Amniotic stem cell (primary cell): ENCODE measurements at regions not wholly inside any gene's neighbourhood (a gene's known extent, or its start where the extent isn't known, plus 50 kb on each side); places are given as distances from the start of the nearest gene placed in this dataset.
"Not testable (repeated sequence)": the region's sequence is repeated elsewhere in the genome, so short reads cannot be mapped to it uniquely, and the experiment has no call there.

Source experiments
- DNase-seq: peaks from one replicate; lab custom pipeline; 2025; lab: John Stamatoyannopoulos, UW

DNA sequence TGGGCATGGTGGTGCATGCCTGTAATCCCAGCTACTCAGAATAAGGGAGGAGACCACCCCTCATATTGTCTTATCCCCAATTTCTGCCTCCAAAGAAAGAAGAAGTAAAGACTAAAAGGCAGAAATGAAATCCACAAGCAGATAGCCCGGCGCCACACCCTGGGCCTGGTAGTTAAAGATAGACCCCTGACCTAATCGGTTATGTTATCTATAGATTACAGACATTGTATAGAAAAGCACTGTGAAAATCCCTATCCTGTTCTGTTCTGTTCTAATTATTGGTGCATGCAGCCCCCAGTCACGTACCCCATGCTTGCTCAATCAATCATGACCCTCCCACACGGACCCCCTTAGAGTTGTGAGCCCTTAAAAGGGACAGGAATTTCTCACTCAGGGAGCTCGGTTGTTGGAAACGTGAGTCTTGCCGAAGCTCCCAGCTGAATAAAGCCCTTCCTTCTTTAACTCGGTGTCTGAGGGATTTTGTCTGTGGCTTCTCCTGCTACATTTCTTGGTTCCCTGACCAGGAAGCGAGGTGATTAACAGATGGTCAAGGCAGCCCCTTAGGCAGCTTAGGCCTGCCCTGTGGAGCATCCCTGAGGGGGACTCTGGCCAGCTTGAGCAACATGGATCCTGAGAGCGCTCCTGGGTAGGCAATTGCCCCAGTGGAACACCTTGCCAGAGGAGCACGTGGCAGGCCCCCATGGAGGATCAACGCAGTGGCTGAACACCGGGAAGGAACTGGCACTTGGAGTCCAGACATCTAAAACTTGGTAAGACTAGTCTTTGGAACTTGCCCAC lies 188.7 kb upstream of the NDUFV2 start:
- DNase-seq: not testable (repeated sequence)

DNA sequence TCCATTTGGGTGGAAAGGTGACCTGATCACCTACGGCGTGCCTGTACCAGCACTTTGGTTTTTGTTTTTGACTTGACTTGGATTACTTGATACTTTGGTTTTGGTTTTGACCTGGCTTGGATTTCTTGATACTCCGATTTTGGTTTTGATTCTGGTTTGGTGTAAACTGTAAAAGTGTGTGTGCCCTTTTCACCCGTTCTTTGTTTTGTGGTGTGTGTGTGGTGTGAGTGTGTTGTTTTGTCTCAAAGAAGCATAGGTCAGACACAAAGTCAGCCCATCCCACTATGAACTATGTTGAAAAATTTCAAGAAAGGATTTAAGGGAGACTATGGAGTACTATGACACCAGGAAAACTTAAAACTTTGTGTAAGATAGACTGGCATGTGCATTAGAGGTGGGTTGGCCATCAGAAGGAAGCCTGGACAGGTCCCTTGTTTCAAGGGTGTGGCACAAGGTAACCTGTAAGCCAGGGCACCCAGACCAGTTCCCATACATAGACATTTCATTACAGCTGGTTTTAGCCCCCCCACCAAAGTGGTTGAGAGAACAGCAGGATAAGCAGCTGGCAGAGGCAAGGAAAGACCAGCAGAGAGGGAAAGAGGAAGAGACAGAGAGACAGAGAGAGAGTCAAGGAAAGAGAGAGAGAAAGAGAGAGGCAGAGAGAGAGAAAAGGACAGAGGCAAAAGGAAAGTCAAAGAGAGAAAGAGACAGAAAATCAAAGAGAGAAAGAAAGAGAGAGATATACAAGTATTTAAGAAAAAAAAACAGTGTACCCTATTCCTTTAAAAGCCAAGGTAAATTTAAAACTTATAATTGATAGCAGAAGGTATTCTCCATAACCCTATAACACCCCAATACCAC lies 187.9 kb upstream of the NDUFV2 start:
- DNase-seq: not testable (repeated sequence)

DNA sequence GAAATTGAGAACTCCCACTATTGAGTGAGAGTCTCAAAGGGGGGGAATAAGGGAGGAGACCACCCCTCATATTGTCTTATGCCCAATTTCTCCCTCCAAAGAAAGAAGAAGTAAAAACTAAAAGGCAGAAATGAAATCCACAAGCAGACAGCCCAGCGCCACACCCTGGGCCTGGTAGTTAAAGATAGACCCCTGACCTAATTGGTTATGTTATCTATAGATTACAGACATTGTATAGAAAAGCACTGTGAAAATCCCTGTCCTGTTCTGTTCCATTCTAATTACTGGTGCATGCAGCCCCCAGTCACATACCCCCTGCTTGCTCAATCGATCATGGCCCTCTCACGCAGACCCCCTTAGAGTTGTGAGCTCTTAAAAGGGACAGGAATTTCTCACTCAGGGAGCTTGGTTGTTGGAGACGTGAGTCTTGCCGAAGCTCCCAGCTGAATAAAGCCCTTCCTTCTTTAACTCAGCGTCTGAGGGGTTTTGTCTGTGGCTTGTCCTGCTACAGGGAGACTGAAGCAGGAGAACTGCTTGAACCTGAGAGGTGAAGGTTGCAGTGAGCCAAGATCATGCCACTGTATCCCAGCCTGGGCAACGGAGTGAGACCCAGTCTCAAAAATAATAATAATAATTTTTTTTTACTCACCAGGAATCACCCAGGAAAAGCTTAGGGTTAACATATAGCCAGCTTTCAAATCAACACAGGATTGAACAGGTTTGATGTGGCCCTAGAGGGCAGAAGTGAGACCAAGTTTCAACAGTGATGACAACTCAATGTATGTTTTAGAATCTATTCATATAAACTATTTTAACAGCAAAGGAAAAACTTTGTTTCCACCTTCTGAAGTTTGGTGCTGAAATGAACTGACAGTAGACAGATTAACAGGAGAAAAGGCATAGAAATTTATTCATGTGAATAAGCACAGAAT lies 181.4 kb upstream of the NDUFV2 start:
- DNase-seq: not testable (repeated sequence)

DNA sequence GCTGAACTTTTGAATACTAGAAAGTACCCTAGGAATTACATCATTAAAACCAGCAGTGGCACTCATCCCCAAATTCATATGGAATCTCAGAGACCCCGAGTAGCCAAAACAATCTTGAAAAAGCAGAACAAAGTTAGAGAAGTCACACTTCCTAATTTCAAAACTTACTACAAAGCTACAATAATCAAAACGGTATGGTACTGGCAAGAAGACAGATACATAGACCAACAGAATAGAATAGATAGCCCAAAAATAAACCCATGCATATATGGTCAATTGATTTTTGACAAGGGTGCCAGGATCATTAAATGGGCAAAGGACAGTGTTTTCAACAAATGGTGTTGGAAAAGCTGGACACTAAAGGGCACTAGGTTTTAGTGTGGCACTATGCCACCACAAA lies 176.0 kb upstream of the NDUFV2 start:
- DNase-seq: no peak

DNA sequence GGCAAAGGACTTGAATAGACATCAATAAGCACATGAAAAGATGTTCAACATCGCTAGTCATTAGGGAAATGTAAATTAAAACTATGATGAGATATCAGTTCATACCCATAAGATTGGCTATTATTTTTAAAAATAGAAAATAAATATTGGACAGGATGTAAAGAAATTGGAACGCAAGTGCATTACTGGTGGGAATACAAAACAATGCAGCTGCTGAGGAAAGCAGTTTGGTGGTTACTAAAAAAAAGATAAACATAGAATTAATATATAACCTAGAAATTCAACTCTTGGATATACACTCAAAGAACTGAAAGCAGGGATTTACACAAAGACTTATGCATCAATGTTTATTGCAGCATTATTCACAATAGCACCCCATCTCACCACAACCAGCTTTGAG lies 174.5 kb upstream of the NDUFV2 start:
- no peak for DNase-seq

DNA sequence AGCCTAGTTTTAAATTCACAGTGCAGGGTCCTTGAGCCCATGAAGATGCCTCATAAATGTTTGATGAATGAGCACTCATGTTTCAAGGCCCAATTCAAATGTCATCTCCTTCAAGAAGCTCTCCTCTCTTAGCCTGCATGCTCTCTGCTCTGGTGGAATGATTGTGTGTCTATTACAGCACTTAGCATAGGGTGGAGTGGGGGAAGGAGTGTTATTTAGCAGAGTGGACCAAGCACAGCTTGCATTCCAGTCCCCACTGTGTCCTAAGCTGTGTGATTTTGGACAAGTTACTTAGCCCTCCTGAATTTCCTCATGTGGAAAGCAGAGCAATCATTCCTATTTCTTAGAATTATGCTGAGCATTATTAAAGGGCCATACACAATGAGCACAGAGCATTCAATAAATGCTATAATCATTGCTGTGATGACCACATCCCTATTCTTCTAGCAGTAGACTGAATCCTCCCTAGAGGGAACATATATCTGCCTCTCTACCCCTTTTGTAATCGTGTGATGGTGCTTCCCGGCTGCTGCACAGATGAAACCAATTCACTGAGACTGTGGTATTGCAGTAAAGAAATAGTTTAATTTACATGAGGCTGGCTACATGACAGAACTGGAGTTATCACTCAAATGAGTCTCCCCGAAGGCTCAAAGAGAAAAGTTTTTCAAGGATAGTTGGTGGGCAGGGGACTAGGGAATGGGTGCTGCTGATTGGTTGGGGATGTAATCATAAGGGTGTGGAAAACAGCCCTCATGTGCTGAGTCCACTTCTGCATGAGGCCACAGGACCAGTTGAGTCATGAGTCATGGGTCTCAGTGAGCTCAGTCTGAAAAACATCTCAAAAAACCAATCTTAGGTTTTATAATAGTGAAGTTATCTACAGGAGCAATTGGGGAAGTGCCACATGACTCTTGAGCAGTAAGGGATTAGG lies 173.4 kb upstream of the NDUFV2 start:
- no peak for DNase-seq

DNA sequence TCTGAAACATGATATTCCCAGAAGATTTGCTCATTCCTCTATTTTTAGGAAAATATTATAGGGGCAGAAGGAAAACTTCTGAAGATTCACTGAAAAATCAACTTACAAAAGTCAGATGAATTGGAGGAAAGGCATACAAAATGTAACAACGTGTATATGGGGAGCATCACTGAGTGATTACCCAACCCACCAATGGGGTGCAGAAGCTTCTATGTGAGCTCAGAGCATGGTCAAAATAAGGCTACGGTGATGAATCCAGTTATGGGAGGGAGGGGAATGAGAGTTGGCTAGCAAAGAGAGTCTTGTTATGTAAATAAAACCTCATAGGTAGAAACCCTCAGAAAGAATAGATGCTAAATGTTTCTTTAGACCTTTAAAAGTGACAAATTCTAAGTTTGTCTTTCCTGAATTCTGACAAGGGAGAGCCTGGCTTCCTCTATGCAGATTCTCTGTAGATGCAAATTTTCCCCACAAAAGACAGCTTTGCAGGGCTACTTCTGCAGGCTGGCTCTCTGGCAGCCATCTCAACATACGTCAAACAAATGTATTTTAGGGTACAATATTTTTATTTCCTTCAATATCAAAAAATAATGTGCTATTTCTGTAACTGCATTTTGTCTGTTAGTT lies 171.4 kb upstream of the NDUFV2 start:
- no peak for DNase-seq

DNA sequence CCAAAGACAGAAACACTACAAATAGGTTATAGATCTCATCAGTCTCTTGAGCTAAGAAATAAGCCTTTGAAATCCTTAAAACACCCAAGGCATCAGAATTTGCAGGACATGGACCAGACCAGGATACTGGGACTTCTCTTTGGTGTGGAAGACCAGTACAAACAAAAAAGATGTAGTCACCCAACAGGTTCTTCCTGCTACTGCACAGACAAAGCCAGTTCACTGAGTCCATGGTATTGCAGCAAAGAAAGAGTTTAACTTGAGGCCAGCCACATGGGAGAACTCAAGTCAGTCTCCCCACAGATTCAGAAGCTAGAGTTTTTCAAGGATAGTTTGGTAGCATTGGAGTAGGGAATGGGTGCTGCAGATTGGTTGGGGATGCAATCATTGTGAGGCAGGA lies 169.6 kb upstream of the NDUFV2 start:
- no peak for DNase-seq

DNA sequence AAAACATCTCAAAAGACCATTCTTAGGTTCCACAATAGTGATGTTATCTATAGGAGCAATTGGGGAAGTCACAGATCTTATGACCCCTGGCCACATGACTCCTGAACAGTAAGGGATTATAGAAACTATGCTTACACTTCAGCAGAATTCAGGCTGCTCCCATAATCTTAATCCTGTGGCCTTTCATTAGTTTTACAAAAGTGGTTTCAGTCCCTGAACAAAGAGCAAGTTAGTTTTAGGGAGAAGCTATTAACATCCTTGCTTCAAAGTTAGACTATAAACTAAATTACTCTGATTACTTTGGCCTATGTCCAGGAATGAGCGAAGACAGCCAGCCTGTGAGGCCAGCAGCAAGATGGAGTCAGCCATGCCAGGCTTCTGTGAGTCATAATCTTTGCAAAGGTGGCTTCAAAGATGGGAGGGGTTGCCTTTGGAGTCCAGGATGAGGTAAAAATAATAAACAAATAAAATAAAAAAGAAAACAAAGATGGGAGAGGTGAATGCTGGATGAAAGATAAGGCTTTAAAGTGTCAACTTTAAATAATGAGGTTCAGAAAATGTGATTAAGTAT lies 168.7 kb upstream of the NDUFV2 start:
- DNase-seq: no peak

DNA sequence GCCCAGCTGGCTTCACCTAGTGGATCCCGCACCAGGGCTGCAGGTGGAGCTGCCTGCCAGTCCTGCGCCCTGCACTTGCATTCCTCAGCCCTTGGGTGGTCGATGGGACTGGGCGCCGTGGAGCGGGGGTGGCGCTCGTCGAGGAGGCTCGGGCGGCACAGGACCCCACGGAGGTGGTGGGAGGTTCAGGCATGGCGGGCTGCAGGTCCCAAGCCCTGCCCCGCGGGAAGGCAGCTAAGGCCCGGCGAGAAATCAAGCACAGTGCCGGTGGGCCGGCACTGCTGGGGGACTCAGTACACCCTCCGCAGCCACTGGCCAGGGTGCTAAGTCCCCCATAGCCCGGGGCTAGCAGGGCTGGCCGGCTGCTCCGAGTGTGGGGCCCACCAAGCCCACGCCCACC lies 167.2 kb upstream of the NDUFV2 start:
- not testable (repeated sequence) for DNase-seq

DNA sequence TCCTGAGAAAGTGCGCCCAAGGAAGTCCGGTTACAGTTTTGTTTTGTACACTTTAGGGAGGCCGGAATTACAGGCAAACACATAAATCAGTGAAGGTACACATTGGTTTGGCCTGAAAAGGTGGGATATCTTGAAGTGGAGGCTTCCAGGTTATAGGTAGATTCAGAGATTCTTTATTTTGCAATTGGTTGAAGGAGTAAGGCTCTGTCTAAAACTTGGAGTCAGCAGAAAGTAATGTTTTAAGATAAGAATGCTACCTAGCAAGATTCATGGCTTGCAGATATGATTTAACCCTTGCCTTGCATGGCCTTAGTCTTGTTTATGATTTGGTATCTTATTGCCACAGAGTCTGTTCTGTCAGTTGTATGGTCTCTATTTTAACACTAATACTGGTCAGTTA lies 165.9 kb upstream of the NDUFV2 start:
- no peak for DNase-seq

DNA sequence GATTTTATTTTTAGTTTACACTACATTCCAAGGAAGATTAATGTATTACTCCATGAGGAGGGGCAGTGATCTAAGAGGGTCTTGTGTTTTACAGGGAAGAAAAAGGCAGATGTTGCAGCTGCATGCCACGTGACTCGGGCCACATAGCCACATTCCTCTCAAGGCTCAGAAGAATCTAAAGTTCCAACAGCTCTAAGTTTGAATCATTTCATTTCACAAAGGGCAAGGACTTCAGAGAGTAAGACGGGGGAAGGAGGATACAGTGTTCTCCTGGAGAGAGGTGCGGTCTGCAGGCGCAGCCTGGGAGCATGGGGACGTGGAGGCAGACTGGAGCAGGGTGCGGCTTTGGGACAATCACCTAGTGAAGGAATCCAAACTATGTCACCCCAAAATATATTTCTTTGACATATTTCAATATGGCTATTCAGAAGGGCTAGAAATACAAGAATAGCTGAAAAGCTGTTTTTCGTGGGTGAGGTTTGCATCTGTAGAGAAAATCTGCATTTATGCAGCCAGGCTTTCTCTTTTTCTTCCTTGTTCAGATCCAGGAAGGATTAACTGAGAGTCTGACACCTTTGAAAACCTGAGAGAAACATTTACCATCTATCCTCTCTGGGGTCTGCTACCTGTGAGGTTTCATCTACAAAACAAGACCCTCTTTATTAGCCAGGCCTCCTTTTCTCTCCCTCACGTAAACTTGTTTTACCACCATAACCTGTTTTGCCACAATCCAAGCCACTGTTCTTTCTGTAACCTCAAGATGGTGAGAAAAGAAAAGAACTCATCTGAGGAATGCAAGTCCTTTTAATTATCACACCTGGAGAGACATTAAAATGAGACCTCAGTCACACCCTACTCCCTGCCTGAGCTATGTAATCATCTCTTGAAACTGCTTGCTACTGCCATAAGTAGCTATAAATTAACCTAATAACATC lies 165.1 kb upstream of the NDUFV2 start:
- no peak for DNase-seq

DNA sequence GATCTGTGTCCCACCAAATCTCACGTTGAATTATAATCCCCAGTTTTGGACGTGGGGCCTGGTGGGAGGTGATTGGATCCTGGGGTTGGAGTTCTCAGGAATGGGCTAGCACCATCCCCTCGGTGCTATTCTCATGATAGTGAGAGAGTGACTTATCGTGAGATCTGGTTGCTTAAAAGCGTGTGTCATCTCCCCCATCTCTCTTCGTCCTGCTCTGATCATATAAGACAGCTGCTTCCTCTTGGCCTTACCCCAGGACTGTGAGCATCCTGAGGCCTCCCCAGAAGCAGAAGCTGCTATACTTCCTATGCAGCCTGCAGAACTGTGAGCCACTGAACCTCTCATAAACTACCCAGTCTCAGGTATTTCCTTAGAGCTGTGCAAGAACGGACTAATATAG lies 163.7 kb upstream of the NDUFV2 start:
- DNase-seq: no peak

DNA sequence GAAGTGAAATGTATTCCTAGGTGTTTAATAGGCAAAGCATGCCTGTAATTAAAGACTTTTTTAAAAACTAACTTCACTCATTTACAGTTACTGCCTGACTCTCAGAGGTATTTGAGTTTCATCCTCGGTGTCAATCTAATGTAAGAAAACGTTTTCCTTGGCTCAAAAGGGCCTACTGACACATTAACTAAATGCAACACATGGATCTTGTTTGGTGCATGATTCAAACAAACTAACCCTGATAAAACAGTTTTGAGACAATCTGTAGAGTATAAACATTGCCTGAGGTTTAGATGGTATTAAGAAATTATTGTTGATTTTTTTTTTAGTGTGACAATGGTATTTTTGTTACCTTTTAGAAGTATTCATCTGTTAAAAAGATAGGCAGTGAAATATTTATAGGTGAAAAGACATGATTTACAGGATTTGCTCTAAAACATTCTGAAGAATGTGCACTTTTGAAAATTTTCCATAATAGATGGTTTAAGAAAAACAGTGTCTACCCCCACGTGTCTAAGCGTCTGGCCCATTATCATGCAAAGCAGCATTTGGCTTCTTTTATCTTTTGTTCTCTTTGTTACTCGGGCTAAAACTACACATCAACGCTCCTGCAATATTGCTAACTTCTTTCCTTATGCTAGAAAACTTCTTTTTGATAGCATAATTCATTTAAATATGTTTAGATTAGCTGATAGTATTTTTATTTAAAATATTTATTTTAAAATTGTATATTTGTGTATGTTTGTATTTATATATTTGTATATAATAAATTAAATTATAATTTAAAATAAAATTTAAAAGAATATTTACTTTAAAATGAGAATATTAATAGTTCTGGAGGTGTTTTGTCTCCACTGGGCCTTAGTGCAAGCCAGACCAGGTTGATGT lies 160.2 kb upstream of the NDUFV2 start:
- no peak for DNase-seq

DNA sequence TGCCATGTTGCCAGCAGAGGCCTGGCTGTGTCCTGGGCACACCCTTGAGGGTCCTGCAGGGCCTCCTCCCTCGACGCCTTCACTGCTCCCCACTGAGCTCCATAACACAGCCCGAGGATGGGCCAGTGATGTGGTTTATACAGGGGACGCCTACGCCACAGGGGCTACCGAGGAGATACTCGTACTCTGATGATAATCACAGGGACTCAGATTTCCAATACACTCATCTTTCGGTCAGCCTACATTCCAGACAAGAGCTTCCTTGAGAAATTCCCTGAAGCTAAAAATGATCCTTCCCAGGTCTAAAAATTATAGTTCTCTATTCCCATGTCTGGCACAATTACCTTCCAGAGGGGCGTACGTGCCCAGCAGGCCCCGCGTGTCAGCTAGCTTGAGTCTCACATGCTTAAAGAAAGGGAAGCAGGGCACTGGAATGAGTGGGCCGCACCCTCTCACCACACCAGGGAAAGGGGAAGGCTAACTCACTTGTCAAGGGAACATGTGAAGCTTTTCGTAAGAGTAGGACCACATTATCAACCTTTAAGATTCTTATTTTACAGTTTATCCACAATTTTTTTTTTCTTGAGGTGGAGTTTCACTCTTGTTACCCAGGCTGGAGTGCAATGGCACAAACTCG lies 159.5 kb upstream of the NDUFV2 start:
- no peak for DNase-seq

DNA sequence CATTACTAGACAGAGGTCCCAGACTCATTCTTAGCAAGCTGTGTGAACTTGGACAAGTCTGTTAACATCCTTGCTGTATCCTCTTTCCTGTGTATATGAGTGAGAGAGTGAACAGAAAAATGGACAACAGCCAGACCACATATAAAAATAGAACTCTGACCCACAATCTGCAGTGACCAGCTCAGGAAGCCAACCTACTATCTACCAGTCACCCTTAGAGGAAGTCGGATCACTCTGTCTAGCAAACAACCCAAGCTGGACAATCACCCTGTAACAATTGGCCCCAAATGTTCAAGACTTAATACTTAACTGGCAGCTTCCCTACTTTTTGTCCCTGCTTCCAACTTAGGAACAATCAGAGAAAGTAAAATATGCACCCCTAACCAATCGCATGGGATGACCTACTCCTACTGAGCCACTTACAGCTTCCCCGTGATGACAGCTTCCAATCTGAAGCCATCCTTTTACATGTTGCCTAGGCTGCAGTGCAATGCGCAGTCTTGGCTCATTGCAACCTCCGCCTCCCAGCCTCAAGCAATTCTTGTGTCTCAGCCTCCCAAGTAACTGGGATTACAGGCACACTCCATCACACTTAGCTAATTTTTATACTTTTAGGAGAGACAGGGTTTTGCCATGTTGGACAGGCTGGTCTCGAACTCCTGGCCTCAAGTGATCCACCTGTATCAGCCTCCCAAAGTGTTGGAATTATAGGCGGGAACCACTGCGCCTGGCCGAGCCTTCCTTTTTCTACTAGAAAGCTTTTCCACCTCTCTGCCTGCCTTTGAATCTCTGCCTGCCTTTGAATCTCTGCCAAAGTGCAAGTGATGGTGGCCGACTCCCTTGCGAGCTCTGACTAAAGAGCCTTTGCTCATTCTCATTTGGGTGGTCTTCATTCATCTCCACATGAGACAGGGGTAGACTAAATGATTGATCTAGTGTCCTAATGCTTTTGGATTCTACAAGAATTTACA lies 158.3 kb upstream of the NDUFV2 start:
- no peak for DNase-seq
